CD14-positive monocyte (primary cell): ENCODE measurements at regions not wholly inside any gene's neighbourhood (a gene's known extent, or its start where the extent isn't known, plus 50 kb on each side); places are given as distances from the start of the nearest gene placed in this dataset.

Experiments used
- DNase-seq, 3 donors: peaks; one replicate each; pipeline ENCODE4 v3.0.0-alpha.2; 2011 to 2022
- H2AFZ ChIP-seq: 2 replicates; pipeline ENCODE4 v1.6.0; 2012; ENCODE audit warnings: mild to moderate bottlenecking, low read depth, low read length, inconsistent platforms; ENCODE audit not compliant: insufficient read depth, poor library complexity, severe bottlenecking
- H3K27ac ChIP-seq, 2 donors: 1 replicate in 1 of 2; 2 replicates in 1 of 2; pipeline ENCODE4 v1.5.1; 2012 to 2013; ENCODE audit warnings: low read length in 2 of 2, control low read depth in 1 of 2, inconsistent platforms in 1 of 2, low read depth in 1 of 2, mild to moderate bottlenecking in 1 of 2
- H3K27me3 ChIP-seq, 2 donors: one replicate each; pipeline versions ENCODE4 v1.6.0 to v1.6.1; 2011 to 2013; ENCODE audit warnings: low read length in 2 of 2; ENCODE audit not compliant: control insufficient read depth in 2 of 2, insufficient read depth in 2 of 2
- H3K36me3 ChIP-seq, 2 donors: replicated peaks in 1 of 2; 1 replicate in 1 of 2; 2 replicates in 1 of 2; pipeline versions ENCODE4 v1.5.1 to v1.6.1; 2012 to 2013; ENCODE audit warnings: low read length in 2 of 2, control low read depth in 1 of 2, inconsistent platforms in 1 of 2, mild to moderate bottlenecking in 1 of 2; ENCODE audit not compliant: insufficient read depth in 2 of 2, control insufficient read depth in 1 of 2
- H3K4me1 ChIP-seq, 2 donors: 1 replicate in 1 of 2; 2 replicates in 1 of 2; pipeline versions ENCODE4 v1.5.1 to v1.6.1; 2012 to 2013; ENCODE audit warnings: low read length in 2 of 2, control low read depth in 1 of 2, inconsistent platforms in 1 of 2, mild to moderate bottlenecking in 1 of 2, moderate library complexity in 1 of 2; ENCODE audit not compliant: insufficient read depth in 2 of 2, control insufficient read depth in 1 of 2
- H3K4me2 ChIP-seq: replicated peaks from 2 replicates; pipeline ENCODE3; 2012; ENCODE audit warnings: low read length, moderate library complexity, mild to moderate bottlenecking; ENCODE audit not compliant: poor library complexity, severe bottlenecking; ENCODE audit errors: extremely low read depth
- H3K4me3 ChIP-seq, 3 experiments: fragments of 200-600 bp in 1 of 3; sonication (generic) in 1 of 3; replicated peaks in 1 of 3; 1 replicate in 2 of 3; 2 replicates in 1 of 3; pipeline ENCODE4 v1.5.1; 2011 to 2013; ENCODE audit warnings: low read length in 3 of 3, mild to moderate bottlenecking in 3 of 3, control low read depth in 2 of 3, low read depth in 2 of 3, inconsistent platforms in 1 of 3, moderate library complexity in 1 of 3
- H3K79me2 ChIP-seq: 2 replicates; pipeline ENCODE4 v1.6.0; 2012; ENCODE audit warnings: mild to moderate bottlenecking, control low read depth, inconsistent platforms, low read length, moderate library complexity; ENCODE audit not compliant: insufficient read depth
- H3K9ac ChIP-seq: 2 replicates; pipeline ENCODE4 v1.6.0; 2017; ENCODE audit warnings: low read length, mild to moderate bottlenecking; ENCODE audit not compliant: insufficient read depth, poor library complexity, severe bottlenecking
- H3K9me3 ChIP-seq, 2 donors: replicated peaks in 1 of 2; 1 replicate in 1 of 2; 2 replicates in 1 of 2; pipeline versions ENCODE4 v1.5.1 to v1.6.1; 2012 to 2013; ENCODE audit warnings: low read length in 2 of 2, control low read depth in 1 of 2; ENCODE audit not compliant: control insufficient read depth in 1 of 2, insufficient read depth in 1 of 2
- H4K20me1 ChIP-seq: 2 replicates; pipeline ENCODE4 v1.6.0; 2012; ENCODE audit warnings: mild to moderate bottlenecking, low read length, control low read depth, moderate library complexity; ENCODE audit not compliant: insufficient read depth
- H3K27ac Mint-ChIP-seq, 7 donors: one replicate each; pipeline ENCODE4 v1.8.0; 2020; ENCODE audit warnings: mild to moderate bottlenecking in 7 of 7, mixed read lengths in 7 of 7, moderate library complexity in 6 of 7, inconsistent platforms in 2 of 7
- H3K27me3 Mint-ChIP-seq, 3 donors: one replicate each; pipeline ENCODE4 v1.8.0; 2021 to 2022; ENCODE audit warnings: low read depth in 3 of 3, mild to moderate bottlenecking in 3 of 3, mixed read lengths in 3 of 3, moderate library complexity in 3 of 3, inconsistent platforms in 1 of 3
- H3K36me3 Mint-ChIP-seq, 2 donors: one replicate each; pipeline ENCODE4 v1.8.0; 2020; ENCODE audit warnings: mixed read lengths in 2 of 2, inconsistent platforms in 1 of 2, mild to moderate bottlenecking in 1 of 2
- H3K4me1 Mint-ChIP-seq: one replicate; pipeline ENCODE4 v1.8.0; 2020; ENCODE audit warnings: mild to moderate bottlenecking, mixed read lengths
- H3K4me3 Mint-ChIP-seq, 2 donors: one replicate each; pipeline ENCODE4 v1.8.0; 2020; ENCODE audit warnings: mild to moderate bottlenecking in 2 of 2, mixed read lengths in 2 of 2, moderate library complexity in 1 of 2
- H3K9me3 Mint-ChIP-seq, 7 donors: one replicate each; pipeline ENCODE4 v1.8.0; 2020 to 2022; ENCODE audit warnings: mixed read lengths in 7 of 7, mild to moderate bottlenecking in 6 of 7, moderate library complexity in 6 of 7, inconsistent platforms in 2 of 7
- WGBS: methylation state at CpG from one replicate; pipeline ENCODE4 v1.1.5; 2013; ENCODE audit warnings: missing lambda C conversion rate; ENCODE audit not compliant: insufficient coverage; 5-methylcytosine and 5-hydroxymethylcytosine counted together
- intact Hi-C, 2 donors: fragments of 100-400 bp; cut with micrococcal nuclease; formaldehyde crosslinking; loops; one replicate each; pipeline versions ENCODE4 v1.15.0 to v1.15.1; 2023
- TF ChIP-seq, protein P1 (sequence below): fragments of 200-600 bp; IDR thresholded peaks from one replicate; pipeline ENCODE4 v1.8.0; 2022; ENCODE audit warnings: antibody characterized with exemption, mild to moderate bottlenecking

- intact Hi-C loops = no loop called here
- Mint-ChIP-seq H3K27me3 (peaks cover 0 to 1% (median 0%) of the 10 kb centered on the region in 3 donors), H3K36me3 (no peaks in the 10 kb centered on the region), H3K4me3 (no peak overlapping the region), H3K9me3 (peaks cover 0 to 5% (median 2%) of the 10 kb centered on the region in 7 donors), H3K27ac (no peak overlapping the region), H3K4me1 (no peaks in the 10 kb centered on the region)
- Histone ChIP-seq H3K27me3 (no peaks in the 10 kb centered on the region), H3K79me2 (no peaks in the 10 kb centered on the region), H3K27ac (no peak overlapping the region), H3K36me3 (no peaks in the 10 kb centered on the region), H3K4me1 (no peaks in the 10 kb centered on the region), H3K4me2 (no peak overlapping the region), H4K20me1 (no peaks in the 10 kb centered on the region), H3K4me3 (no peak overlapping the region), H2AFZ (no peak overlapping the region), H3K9me3 (peaks cover 0 to 3% of the 10 kb centered on the region in 2 donors), H3K9ac (no peak overlapping the region)
- TF ChIP-seq, protein P1, sequence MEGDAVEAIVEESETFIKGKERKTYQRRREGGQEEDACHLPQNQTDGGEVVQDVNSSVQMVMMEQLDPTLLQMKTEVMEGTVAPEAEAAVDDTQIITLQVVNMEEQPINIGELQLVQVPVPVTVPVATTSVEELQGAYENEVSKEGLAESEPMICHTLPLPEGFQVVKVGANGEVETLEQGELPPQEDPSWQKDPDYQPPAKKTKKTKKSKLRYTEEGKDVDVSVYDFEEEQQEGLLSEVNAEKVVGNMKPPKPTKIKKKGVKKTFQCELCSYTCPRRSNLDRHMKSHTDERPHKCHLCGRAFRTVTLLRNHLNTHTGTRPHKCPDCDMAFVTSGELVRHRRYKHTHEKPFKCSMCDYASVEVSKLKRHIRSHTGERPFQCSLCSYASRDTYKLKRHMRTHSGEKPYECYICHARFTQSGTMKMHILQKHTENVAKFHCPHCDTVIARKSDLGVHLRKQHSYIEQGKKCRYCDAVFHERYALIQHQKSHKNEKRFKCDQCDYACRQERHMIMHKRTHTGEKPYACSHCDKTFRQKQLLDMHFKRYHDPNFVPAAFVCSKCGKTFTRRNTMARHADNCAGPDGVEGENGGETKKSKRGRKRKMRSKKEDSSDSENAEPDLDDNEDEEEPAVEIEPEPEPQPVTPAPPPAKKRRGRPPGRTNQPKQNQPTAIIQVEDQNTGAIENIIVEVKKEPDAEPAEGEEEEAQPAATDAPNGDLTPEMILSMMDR = no peak
- DNase-seq = no peak
- WGBS = 90% methylated on average over 2 of the region's 3 CpGs
These were observed 614.7 kb upstream of the FOXG1 start for GRCh38 chr14:28151926-28152325.

DNA sequence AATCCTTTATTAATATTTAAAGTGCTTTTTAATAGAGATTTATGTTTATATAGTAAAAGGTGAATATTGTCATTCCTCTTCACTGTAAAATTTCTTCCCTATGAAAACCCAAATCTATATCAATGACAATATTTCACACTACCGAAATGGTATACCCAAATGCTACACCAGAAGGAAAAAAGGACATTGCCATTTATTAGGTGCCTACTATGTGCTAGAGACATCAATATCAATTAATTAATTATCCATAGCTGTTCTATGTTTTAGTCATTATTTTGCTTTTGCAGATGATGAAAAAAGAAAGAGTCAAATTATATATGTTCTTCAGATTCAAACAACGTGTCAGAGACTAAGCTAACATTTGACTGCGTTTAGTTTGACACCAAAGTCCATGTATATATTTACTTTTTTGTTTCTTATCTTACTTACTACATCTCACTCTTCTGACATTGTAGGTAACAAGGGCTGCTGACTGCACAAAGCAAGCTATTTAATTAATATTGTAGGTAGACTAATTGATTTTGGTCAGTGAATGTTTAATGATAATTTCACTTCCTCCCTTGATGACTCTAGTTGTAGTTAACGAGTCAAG is 614.0 kb upstream of the FOXG1 start:
- intact Hi-C loops = no loop called here
- no peaks in the 10 kb centered on the region for H3K36me3 Mint-ChIP-seq
- H4K20me1 ChIP-seq = no peaks in the 10 kb centered on the region
- peaks cover 0 to 3% of the 10 kb centered on the region in 2 donors for H3K9me3 ChIP-seq
- H3K4me3 ChIP-seq = no peak overlapping the region
- H3K27ac Mint-ChIP-seq = no peak overlapping the region
- no peak overlapping the region for H2AFZ ChIP-seq
- no peaks in the 10 kb centered on the region for H3K9me3 Mint-ChIP-seq
- WGBS = no CpG with 5 or more reads among the region's 4 CpGs
- no peak overlapping the region for H3K4me3 Mint-ChIP-seq
- no peaks in the 10 kb centered on the region for H3K4me1 Mint-ChIP-seq
- no peak for DNase-seq
- H3K27ac ChIP-seq = no peak overlapping the region
- H3K4me2 ChIP-seq = no peak overlapping the region
- no peaks in the 10 kb centered on the region for H3K4me1 ChIP-seq
- H3K27me3 Mint-ChIP-seq = peaks cover 0 to 1% (median 0%) of the 10 kb centered on the region in 3 donors
- TF ChIP-seq, protein P1 = no peak
- H3K79me2 ChIP-seq = no peaks in the 10 kb centered on the region
- no peaks in the 10 kb centered on the region for H3K36me3 ChIP-seq
- H3K27me3 ChIP-seq = no peaks in the 10 kb centered on the region
- H3K9ac ChIP-seq = no peak overlapping the region
